ENCODE measurements at regions not wholly inside any gene's neighbourhood (a gene's known extent, or its start where the extent isn't known, plus 50 kb on each side); places are given as distances from the start of the nearest gene placed in this dataset.

GRCh38 chr6:170029416-170030283 lies 261.2 kb downstream of the DLL1 start:
- no peak for DNase-seq (ENCODE audit: low spot score)

- no peak for DNase-seq (ENCODE audit: low spot score)
Measured at GRCh38 chr6:170028629-170029345, 262.1 kb downstream of the DLL1 start.

- DNase-seq (ENCODE audit: low spot score) = no peak
Measured at GRCh38 chr6:170027647-170028043, 263.2 kb downstream of the DLL1 start.

GRCh38 chr6:170026751-170027646 lies 263.9 kb downstream of the DLL1 start:
- DNase-seq (ENCODE audit: low spot score) = no peak

GRCh38 chr6:170025935-170026750 lies 264.7 kb downstream of the DLL1 start:
- no peak for DNase-seq (ENCODE audit: low spot score)

- no peak for DNase-seq (ENCODE audit: low spot score)
Measured at GRCh38 chr6:170025341-170025911, 265.5 kb downstream of the DLL1 start.

- DNase-seq (ENCODE audit: low spot score) = no peak
Measured at GRCh38 chr6:170024940-170025339, 265.9 kb downstream of the DLL1 start.

- no peak for DNase-seq (ENCODE audit: low spot score)
Measured at GRCh38 chr6:170023620-170024521, 267.0 kb downstream of the DLL1 start.

GRCh38 chr6:170022827-170023619 lies 267.9 kb downstream of the DLL1 start:
- no peak for DNase-seq (ENCODE audit: low spot score)

GRCh38 chr6:170022291-170022722 lies 268.6 kb downstream of the DLL1 start:
- DNase-seq (ENCODE audit: low spot score) = no peak

GRCh38 chr6:170021579-170021978 lies 269.3 kb downstream of the DLL1 start:
- no peak for DNase-seq (ENCODE audit: low spot score)

- DNase-seq (ENCODE audit: low spot score) = no peak
Measured at GRCh38 chr6:170019818-170020583, 268.6 kb downstream of the ERMARD start.

GRCh38 chr6:170018936-170019817 lies 267.8 kb downstream of the ERMARD start:
- no peak for DNase-seq (ENCODE audit: low spot score)

- no peak for DNase-seq (ENCODE audit: low spot score)
Measured at GRCh38 chr6:170018422-170018935, 267.1 kb downstream of the ERMARD start.

- DNase-seq (ENCODE audit: low spot score) = no peak
Measured at GRCh38 chr6:170017603-170018320, 266.3 kb downstream of the ERMARD start.

- DNase-seq (ENCODE audit: low spot score) = no peak
Measured at GRCh38 chr6:170013815-170014214, 262.4 kb downstream of the ERMARD start.

- no peak for DNase-seq (ENCODE audit: low spot score)
Measured at GRCh38 chr6:170012037-170012330, 260.6 kb downstream of the ERMARD start.
